NCI-H2227 (cell line): ENCODE measurements at regions not wholly inside any gene's neighbourhood (a gene's known extent, or its start where the extent isn't known, plus 50 kb on each side); places are given as distances from the start of the nearest gene placed in this dataset.
"Not testable (repeated sequence)": the region's sequence is repeated elsewhere in the genome, so short reads cannot be mapped to it uniquely, and the experiment has no call there.

Source experiments
- DNase-seq: peaks from one replicate; lab custom pipeline; 2025; ENCODE audit not compliant: unreplicated experiment; lab: John Stamatoyannopoulos, UW

GRCh38 chr20:50325651-50326050 lies 135.0 kb downstream of the CEBPB start:
- no peak for DNase-seq

- DNase-seq: no peak
Measured at GRCh38 chr20:50327666-50328065, 137.0 kb downstream of the CEBPB start.

- DNase-seq: no peak
Measured at GRCh38 chr20:50328222-50328979, 137.8 kb downstream of the CEBPB start.

- DNase-seq: no peak
Measured at GRCh38 chr20:50328996-50329898, 138.6 kb downstream of the CEBPB start.

GRCh38 chr20:50329981-50330503 lies 139.4 kb downstream of the CEBPB start:
- no peak for DNase-seq

GRCh38 chr20:50330504-50331313 lies 140.1 kb downstream of the CEBPB start:
- no peak for DNase-seq

- no peak for DNase-seq
Measured at GRCh38 chr20:50331469-50332363, 141.1 kb downstream of the CEBPB start.

GRCh38 chr20:50332491-50332980 lies 141.9 kb downstream of the CEBPB start:
- no peak for DNase-seq

- no peak for DNase-seq
Measured at GRCh38 chr20:50333131-50333670, 142.6 kb downstream of the CEBPB start.

- no peak for DNase-seq
Measured at GRCh38 chr20:50333812-50334211, 143.2 kb downstream of the CEBPB start.

GRCh38 chr20:50334512-50334911 lies 143.9 kb downstream of the CEBPB start:
- DNase-seq: not testable (repeated sequence)

- peak; percentile 72 for DNase-seq
Measured at GRCh38 chr20:50335105-50335504, 144.5 kb downstream of the CEBPB start.

GRCh38 chr20:50335866-50336265 lies 145.2 kb downstream of the CEBPB start:
- no peak for DNase-seq

- no peak for DNase-seq
Measured at GRCh38 chr20:50336661-50337060, 146.0 kb downstream of the CEBPB start.

- no peak for DNase-seq
Measured at GRCh38 chr20:50337521-50338466, 147.2 kb downstream of the CEBPB start.

- DNase-seq: no peak
Measured at GRCh38 chr20:50338479-50339391, 148.1 kb downstream of the CEBPB start.

- no peak for DNase-seq
Measured at GRCh38 chr20:50339466-50339901, 148.9 kb downstream of the CEBPB start.
